GM12875 (cell line): ENCODE measurements at regions not wholly inside any gene's neighbourhood (a gene's known extent, or its start where the extent isn't known, plus 50 kb on each side); places are given as distances from the start of the nearest gene placed in this dataset.

ENCODE experiments used
- H3K4me3 ChIP-seq: one replicate; pipeline ENCODE4 v1.5.1; 2011; ENCODE audit warnings: low read depth, low read length, control low read depth
- TF ChIP-seq, protein P1 (sequence below): IDR thresholded peaks from 2 replicates; pipeline ENCODE4 v1.5.1; 2011; ENCODE audit warnings: low read depth, mild to moderate bottlenecking, control low read depth, inconsistent platforms, low read length, moderate library complexity, borderline replicate concordance; ENCODE audit not compliant: insufficient read depth

DNA sequence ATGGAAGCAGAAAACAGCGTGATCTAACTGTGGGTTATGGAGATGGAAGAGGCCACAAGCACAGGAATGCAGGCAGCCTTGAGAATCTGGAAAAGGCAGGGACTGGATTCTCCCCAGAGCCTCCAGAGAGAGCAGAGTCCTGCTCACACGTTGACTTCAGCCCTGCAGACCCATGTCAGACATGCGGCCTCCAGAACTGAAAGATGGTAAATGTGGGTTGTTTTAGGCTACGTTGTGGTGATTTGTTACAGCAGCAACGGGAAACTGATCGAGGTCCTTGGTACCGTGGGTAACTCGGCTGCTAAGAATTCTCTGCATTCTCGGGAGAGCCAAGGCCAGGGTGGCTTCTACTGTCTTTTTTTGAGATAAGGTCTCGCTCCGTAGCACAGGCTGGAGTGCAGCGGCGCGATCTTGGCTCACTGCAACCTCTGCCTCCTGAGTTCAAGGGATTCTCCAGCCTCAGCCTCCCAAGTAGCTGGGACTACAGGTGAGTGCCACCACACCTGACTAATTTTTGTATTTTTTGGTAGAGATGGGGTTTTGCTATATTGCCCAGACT is 97.1 kb downstream of the ACKR3 start:
- no peak overlapping the region for H3K4me3 ChIP-seq
- TF ChIP-seq, protein P1, sequence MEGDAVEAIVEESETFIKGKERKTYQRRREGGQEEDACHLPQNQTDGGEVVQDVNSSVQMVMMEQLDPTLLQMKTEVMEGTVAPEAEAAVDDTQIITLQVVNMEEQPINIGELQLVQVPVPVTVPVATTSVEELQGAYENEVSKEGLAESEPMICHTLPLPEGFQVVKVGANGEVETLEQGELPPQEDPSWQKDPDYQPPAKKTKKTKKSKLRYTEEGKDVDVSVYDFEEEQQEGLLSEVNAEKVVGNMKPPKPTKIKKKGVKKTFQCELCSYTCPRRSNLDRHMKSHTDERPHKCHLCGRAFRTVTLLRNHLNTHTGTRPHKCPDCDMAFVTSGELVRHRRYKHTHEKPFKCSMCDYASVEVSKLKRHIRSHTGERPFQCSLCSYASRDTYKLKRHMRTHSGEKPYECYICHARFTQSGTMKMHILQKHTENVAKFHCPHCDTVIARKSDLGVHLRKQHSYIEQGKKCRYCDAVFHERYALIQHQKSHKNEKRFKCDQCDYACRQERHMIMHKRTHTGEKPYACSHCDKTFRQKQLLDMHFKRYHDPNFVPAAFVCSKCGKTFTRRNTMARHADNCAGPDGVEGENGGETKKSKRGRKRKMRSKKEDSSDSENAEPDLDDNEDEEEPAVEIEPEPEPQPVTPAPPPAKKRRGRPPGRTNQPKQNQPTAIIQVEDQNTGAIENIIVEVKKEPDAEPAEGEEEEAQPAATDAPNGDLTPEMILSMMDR: no peak

DNA sequence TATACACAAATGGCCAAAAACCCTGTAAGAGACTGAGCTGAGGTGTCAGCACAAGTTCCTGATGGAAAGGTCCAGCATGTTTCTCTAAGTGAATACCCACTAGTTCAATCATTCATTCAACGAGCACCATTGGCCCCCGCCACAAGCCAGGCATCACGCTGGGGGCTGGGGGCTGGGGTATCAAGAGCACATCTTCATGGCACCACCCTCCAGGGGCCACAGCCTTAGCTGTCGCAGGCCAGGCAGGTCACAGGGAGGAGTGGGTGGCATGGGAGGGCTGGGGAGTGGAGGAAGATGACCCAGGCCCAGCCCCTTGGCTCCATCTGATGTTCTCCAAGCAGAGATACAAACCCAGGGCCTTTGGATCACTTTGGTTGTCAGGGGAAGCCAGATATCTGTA is 97.9 kb downstream of the ACKR3 start:
- TF ChIP-seq, protein P1: no peak
- no peak overlapping the region for H3K4me3 ChIP-seq

DNA sequence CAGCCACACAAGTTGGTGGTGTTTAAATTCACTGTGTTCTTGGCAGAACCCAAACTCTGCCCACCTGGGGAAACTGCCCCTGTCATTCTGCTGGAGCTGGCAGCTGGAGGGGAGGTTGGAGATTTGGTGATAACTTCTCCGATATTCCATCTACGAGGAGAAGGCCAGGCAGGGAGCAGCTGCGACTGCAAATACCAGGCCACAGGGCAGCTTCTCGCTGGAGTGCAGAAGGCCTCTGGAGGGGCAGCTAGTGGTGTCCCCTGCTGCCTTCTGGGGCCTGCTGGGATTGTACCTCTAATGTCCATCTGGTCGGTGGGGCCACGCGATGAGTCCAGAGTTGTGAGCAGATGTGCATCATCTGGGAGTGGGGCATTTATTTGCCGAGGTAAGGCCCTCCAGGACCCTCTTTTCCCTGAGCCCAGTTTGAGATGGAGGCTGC is 98.9 kb downstream of the ACKR3 start:
- no peak overlapping the region for H3K4me3 ChIP-seq
- TF ChIP-seq, protein P1: no peak

DNA sequence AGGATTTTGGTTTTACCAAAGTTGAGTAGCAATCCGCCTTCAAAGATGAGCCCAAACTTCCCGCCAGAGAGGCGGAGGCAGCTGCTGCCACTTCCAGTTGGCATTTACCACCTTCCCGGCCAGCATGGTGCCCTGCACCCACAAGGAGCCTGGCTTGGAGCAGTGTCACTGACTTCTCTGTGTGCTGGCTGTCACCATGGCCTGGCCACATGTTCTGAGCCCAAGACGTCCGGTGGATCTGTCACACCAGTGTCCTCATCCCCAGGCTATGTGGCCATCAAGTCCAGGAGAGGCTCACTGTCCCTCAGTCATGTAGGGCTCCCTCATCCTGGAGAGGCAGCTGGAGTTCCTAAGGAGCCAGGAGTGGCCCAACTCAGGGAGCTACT is 100.6 kb downstream of the ACKR3 start:
- TF ChIP-seq, protein P1: no peak
- H3K4me3 ChIP-seq: no peak overlapping the region

DNA sequence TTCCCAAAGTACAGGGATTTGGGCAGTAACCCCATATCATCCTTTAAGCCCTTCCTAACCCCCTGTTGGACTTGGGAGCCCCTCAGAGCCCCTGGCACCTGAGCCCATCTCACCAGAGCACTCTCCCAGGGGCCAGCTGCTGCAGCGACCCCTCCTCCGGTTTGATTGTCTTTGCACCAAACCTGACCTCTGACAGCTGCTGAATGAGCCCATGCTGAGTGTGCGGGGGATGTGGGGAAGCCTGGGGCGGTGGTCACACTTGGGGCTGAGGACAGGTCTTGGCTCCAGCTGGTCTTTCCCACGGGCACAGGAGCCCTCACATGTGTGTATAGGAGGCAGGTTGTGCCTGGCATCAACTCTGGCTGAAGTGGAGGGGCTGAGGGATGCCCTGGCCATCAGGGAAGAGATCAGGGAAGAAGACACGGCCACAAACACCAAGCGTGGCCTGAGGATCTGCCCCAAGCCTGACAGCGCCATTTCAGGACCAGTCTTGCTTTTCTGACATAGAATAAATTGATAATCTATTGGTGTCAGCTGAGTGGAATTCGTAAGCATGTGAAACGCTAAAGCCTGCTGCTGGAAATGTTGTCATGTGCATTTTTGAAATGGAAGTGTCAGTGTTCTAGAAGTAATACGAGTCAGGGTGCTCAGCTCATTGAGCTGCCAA is 102.4 kb downstream of the ACKR3 start:
- TF ChIP-seq, protein P1: no peak
- H3K4me3 ChIP-seq: no peak overlapping the region

DNA sequence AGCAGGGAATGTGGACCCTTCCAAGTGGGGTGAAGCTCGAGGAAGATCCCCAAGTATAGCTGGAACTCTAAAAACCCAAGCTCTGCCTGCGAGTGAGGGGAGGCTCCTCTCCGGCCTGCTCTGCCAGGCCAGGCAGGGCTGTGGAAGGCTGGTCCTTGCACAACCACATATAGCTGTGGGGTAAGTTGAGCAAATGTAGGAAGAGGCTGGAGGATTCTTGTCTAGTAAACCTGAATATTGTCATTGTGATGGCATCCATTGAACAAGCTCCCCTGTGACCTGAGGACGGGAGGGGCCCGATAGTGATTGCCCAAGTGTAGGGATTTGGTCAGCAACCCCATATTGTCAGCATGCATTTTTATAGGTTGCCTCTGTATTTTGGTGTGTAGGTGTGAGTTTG is 103.0 kb downstream of the ACKR3 start:
- TF ChIP-seq, protein P1: no peak
- no peak overlapping the region for H3K4me3 ChIP-seq
